HCT116 (cell line): ENCODE measurements at regions not wholly inside any gene's neighbourhood (a gene's known extent, or its start where the extent isn't known, plus 50 kb on each side); places are given as distances from the start of the nearest gene placed in this dataset.

ENCODE experiments used
- ATAC-seq: fragments of 200-7000 bp; cut with Tn5 transposase; 2 replicates; pipeline ENCODE4 v1.9.1; 2020; ENCODE audit warnings: mild to moderate bottlenecking, moderate library complexity
- BruUV-seq: library from RNA; stranded (reverse); fragments of 400-500 nt; replicated peaks from 2 replicates; lab custom pipeline; 2021; lab: Mats Ljungman, UMichigan
- CTCF ChIA-PET: fragments of 300-600 bp; sonication (Branson Sonifier 250); formaldehyde crosslinking; loops from one replicate; lab custom pipeline; 2021; ENCODE audit warnings: antibody characterized with exemption; lab: Charles Lee
- POLR2A ChIA-PET: fragments of 300-600, 350-600 bp; sonication (Branson Sonifier 250); formaldehyde crosslinking; loops from one replicate; lab custom pipeline; 2021; ENCODE audit warnings: antibody characterized with exemption; lab: Charles Lee
- RAD21 ChIA-PET, 2 experiments: fragments of 300-600 bp; sonication (Branson Sonifier 250); formaldehyde crosslinking; loops; one replicate each; lab custom pipeline; 2023; ENCODE audit warnings: low total read pairs in 2 of 2; ENCODE audit not compliant: uncharacterized antibody in 2 of 2, unreplicated experiment in 2 of 2, low non-redundant PET in 1 of 2; lab: Charles Lee
- DNase-seq: peaks from one replicate; pipeline ENCODE4 v3.0.0-alpha.2; 2010; ENCODE audit warnings: low read depth, low spot score
- H2AFZ ChIP-seq: fragments of 200-600 bp; shearing (Covaris generic), sonication (generic); 2 replicates; pipeline ENCODE4 v1.6.1; 2017; ENCODE audit warnings: low read depth, mixed run types, mixed read lengths, antibody characterized with exemption, low read length; ENCODE audit not compliant: poor library complexity, severe bottlenecking
- H3K27ac ChIP-seq: 2 replicates; pipeline ENCODE4 v1.5.1; 2012; ENCODE audit warnings: low read depth, low read length
- H3K27me3 ChIP-seq: fragments of 200-600 bp; sonication (generic); 2 replicates; pipeline ENCODE4 v1.6.1; 2016; ENCODE audit warnings: mixed run types, low read length, mixed read lengths; ENCODE audit not compliant: insufficient read depth
- H3K36me3 ChIP-seq, 2 experiments: fragments of 200-500 bp in 1 of 2; fragments of 200-600 bp in 1 of 2; sonication (Bioruptor generic) in 1 of 2; sonication (generic) in 1 of 2; 2 replicates each; pipeline versions ENCODE4 v1.5.1 to v1.6.1; 2014 to 2016; ENCODE audit warnings: low read length in 2 of 2, inconsistent platforms in 1 of 2, mixed read lengths in 1 of 2, mixed run types in 1 of 2; ENCODE audit not compliant: insufficient read depth in 2 of 2, control insufficient read depth in 1 of 2
- H3K4me1 ChIP-seq, 2 experiments: fragments of 200-600 bp in 1 of 2; sonication (generic) in 1 of 2; 2 replicates each; pipeline versions ENCODE4 v1.5.1 to v1.6.1; 2012 to 2017; ENCODE audit warnings: low read length in 2 of 2, inconsistent platforms in 1 of 2, mild to moderate bottlenecking in 1 of 2, mixed read lengths in 1 of 2, mixed run types in 1 of 2, moderate library complexity in 1 of 2; ENCODE audit not compliant: insufficient read depth in 2 of 2, control insufficient read depth in 1 of 2
- H3K4me2 ChIP-seq: fragments of 200-600 bp; sonication (generic); 2 replicates; pipeline ENCODE4 v1.6.1; 2017; ENCODE audit warnings: mixed run types, low read length, mixed read lengths
- H3K4me3 ChIP-seq, 2 experiments: fragments of 200-600 bp in 1 of 2; sonication (generic) in 1 of 2; replicated peaks in 1 of 2; 2 replicates each; pipeline ENCODE4 v1.5.1; 2011 to 2016; ENCODE audit warnings: low read length in 2 of 2, control low read depth in 1 of 2, low read depth in 1 of 2, mild to moderate bottlenecking in 1 of 2, mixed read lengths in 1 of 2, mixed run types in 1 of 2
- H3K79me2 ChIP-seq: fragments of 200-600 bp; sonication (generic); 2 replicates; pipeline ENCODE4 v1.6.1; 2017; ENCODE audit warnings: mild to moderate bottlenecking, mixed run types, low read length, moderate library complexity, mixed read lengths; ENCODE audit not compliant: insufficient read depth
- H3K9ac ChIP-seq: fragments of 200-600 bp; sonication (generic); 2 replicates; pipeline ENCODE4 v1.6.1; 2016; ENCODE audit warnings: low read length, mixed read lengths
- H3K9me2 ChIP-seq: fragments of 200-600 bp; sonication (generic), shearing (Covaris generic); 2 replicates; pipeline ENCODE4 v1.6.1; 2017; ENCODE audit warnings: mixed run types, mild to moderate bottlenecking, moderate library complexity; ENCODE audit not compliant: insufficient read depth
- H3K9me3 ChIP-seq, 2 experiments: fragments of 200-500 bp in 1 of 2; fragments of 200-600 bp in 1 of 2; sonication (Bioruptor generic) in 1 of 2; sonication (generic) in 1 of 2; 2 replicates each; pipeline ENCODE4 v1.6.1; 2014 to 2017; ENCODE audit warnings: low read length in 2 of 2, mixed read lengths in 2 of 2, inconsistent platforms in 1 of 2, low read depth in 1 of 2, mild to moderate bottlenecking in 1 of 2, mixed run types in 1 of 2, moderate library complexity in 1 of 2; ENCODE audit not compliant: control insufficient read depth in 1 of 2, insufficient read depth in 1 of 2
- H4K20me1 ChIP-seq: fragments of 200-600 bp; sonication (generic), shearing (Covaris generic); 2 replicates; pipeline ENCODE4 v1.6.1; 2017; ENCODE audit warnings: mixed run types, mild to moderate bottlenecking, moderate library complexity; ENCODE audit not compliant: insufficient read depth
- CEBPB ChIP-seq: IDR thresholded peaks from 2 replicates; pipeline ENCODE4 v1.6.1; 2012; ENCODE audit warnings: low read depth
- CTCF ChIP-seq, 3 experiments: fragments of 200-600 bp in 1 of 3; sonication (generic) in 1 of 3; IDR thresholded peaks in 2 of 3; conservative IDR thresholded peaks in 1 of 3; 2 replicates each; pipeline ENCODE4 v1.5.1; 2012 to 2017; ENCODE audit warnings: low read depth in 2 of 3, low read length in 2 of 3, antibody characterized with exemption in 1 of 3, borderline replicate concordance in 1 of 3, control low read depth in 1 of 3, mild to moderate bottlenecking in 1 of 3, mixed read lengths in 1 of 3, mixed run types in 1 of 3, moderate library complexity in 1 of 3; ENCODE audit not compliant: insufficient read depth in 1 of 3
- EGR1 ChIP-seq: IDR thresholded peaks from 2 replicates; pipeline ENCODE4 v1.6.1; 2012; ENCODE audit warnings: low read depth
- FOSL1 ChIP-seq: IDR thresholded peaks from 2 replicates; pipeline ENCODE4 v1.6.1; 2012; ENCODE audit warnings: low read depth
- JUND ChIP-seq: IDR thresholded peaks from 2 replicates; pipeline ENCODE4 v1.6.1; 2012
- MAX ChIP-seq: IDR thresholded peaks from 2 replicates; pipeline ENCODE4 v1.6.1; 2012
- REST ChIP-seq: IDR thresholded peaks from 2 replicates; pipeline ENCODE4 v1.6.1; 2012; ENCODE audit warnings: low read depth
- SP1 ChIP-seq: IDR thresholded peaks from 2 replicates; pipeline ENCODE4 v1.6.1; 2012; ENCODE audit warnings: low read depth
- SRF ChIP-seq: IDR thresholded peaks from 2 replicates; pipeline ENCODE4 v1.6.1; 2012; ENCODE audit warnings: low read depth
- TCF7L2 ChIP-seq: IDR thresholded peaks from 2 replicates; pipeline ENCODE4 v1.7.0; 2011; ENCODE audit warnings: borderline replicate concordance, inconsistent platforms; ENCODE audit not compliant: insufficient read depth, insufficient read length; ENCODE audit errors: extremely low read depth
- YY1 ChIP-seq: IDR thresholded peaks from 2 replicates; pipeline ENCODE4 v1.6.1; 2011; ENCODE audit warnings: low read length, low read depth, moderate library complexity, mild to moderate bottlenecking; ENCODE audit not compliant: insufficient replicate concordance; ENCODE audit errors: extremely low read depth
- ZBTB33 ChIP-seq: IDR thresholded peaks from 2 replicates; pipeline ENCODE4 v1.6.1; 2011; ENCODE audit warnings: mild to moderate bottlenecking, low read length, moderate library complexity; ENCODE audit not compliant: insufficient replicate concordance; ENCODE audit errors: extremely low read depth
- ZFX ChIP-seq: fragments of 450-650 bp; IDR thresholded peaks from 2 replicates; pipeline ENCODE4 v1.6.1; 2017
- ZNF274 ChIP-seq: fragments of 200-500 bp; sonication (Bioruptor generic); IDR thresholded peaks from 2 replicates; pipeline ENCODE4 v1.6.1; 2014; ENCODE audit warnings: mild to moderate bottlenecking, low read depth, low read length, inconsistent platforms
- intact Hi-C: fragments of 100-400 bp; cut with micrococcal nuclease; formaldehyde crosslinking; loops from 2 replicates; pipeline ENCODE4 v1.10.0; 2022

GRCh38 chr10:131694781-131695495 is 205.9 kb upstream of the PPP2R2D start:
- CTCF ChIA-PET = no interaction called here
- H3K4me3 ChIP-seq = no peak overlapping the region
- no peak for DNase-seq
- no peaks in the 10 kb centered on the region for H3K9me2 ChIP-seq
- no peaks in the 10 kb centered on the region for H3K36me3 ChIP-seq
- intact Hi-C loops = no loop called here
- no peaks in the 10 kb centered on the region for H3K9me3 ChIP-seq
- POLR2A ChIA-PET = no interaction called here
- ATAC-seq = no peak
- TF ChIP-seq CTCF (IDR thresholded peaks at IDR 0.05 in 2 of 3, conservative IDR thresholded peaks at IDR 0.05 in 1 of 3; ENCODE audit: borderline replicate concordance in 1 of 3, insufficient read depth in 1 of 3, low read depth in 2 of 3, low read length in 2 of 3) = no peak
- TF ChIP-seq SP1 = no peak
- no peak for TF ChIP-seq ZNF274
- TF ChIP-seq EGR1 = no peak
- no peak for TF ChIP-seq SRF
- no peak for TF ChIP-seq CEBPB
- TF ChIP-seq JUND = no peak
- TF ChIP-seq ZFX = no peak
- no peak for TF ChIP-seq FOSL1
- no peak for TF ChIP-seq MAX
- no peak for TF ChIP-seq REST
- no peak for TF ChIP-seq YY1
- no peak for TF ChIP-seq TCF7L2
- TF ChIP-seq ZBTB33 = no peak
- H3K4me2 ChIP-seq = no peak overlapping the region
- no peaks in the 10 kb centered on the region for H3K4me1 ChIP-seq
- no peak overlapping the region for H3K27ac ChIP-seq
- H3K27me3 ChIP-seq = 0 out of 2 replicates have a peak, but pooled peaks cover 4% of the 10 kb centered on the region
- H3K9ac ChIP-seq = no peak overlapping the region
- RAD21 ChIA-PET = no interaction called here
- no TSS peak for BruUV-seq
- no peak overlapping the region for H2AFZ ChIP-seq
- no peaks in the 10 kb centered on the region for H4K20me1 ChIP-seq
- H3K79me2 ChIP-seq = no peaks in the 10 kb centered on the region
